ENCODE measurements at regions not wholly inside any gene's neighbourhood (a gene's known extent, or its start where the extent isn't known, plus 50 kb on each side); places are given as distances from the start of the nearest gene placed in this dataset.

- no peak overlapping the region for H2AFZ ChIP-seq (ENCODE audit: control insufficient read depth, low read length)
- H3K79me2 ChIP-seq (ENCODE audit: control insufficient read depth, insufficient read depth, low read length) = no peaks in the 10 kb centered on the region
- no peak overlapping the region for H3K9ac ChIP-seq (ENCODE audit: control insufficient read depth, extremely low read depth, insufficient read depth, low read length)
- H3K4me3 ChIP-seq (ENCODE audit: control insufficient read depth in 2 of 3, extremely low read depth in 1 of 3, insufficient read depth in 2 of 3, low read depth in 1 of 3, low read length in 3 of 3) = no peak overlapping the region
- H3K36me3 ChIP-seq (ENCODE audit: control insufficient read depth in 2 of 2, extremely low read depth in 1 of 2, insufficient read depth in 2 of 2, low read length in 2 of 2) = no peaks in the 10 kb centered on the region
- TF ChIP-seq CTCF (optimal IDR thresholded peaks at IDR 0.05 in 1 of 3, IDR thresholded peaks at IDR 0.05 in 1 of 3, conservative IDR thresholded peaks at IDR 0.05 in 1 of 3; ENCODE audit: extremely low read depth in 1 of 3, insufficient read depth in 2 of 3, low read length in 3 of 3) (no peak), EZH2 (IDR thresholded peaks at IDR 0.05; ENCODE audit: low read length) (no peak)
- H3K27ac ChIP-seq (ENCODE audit: control insufficient read depth, insufficient read depth, low read length) = no peak overlapping the region
- H3K4me1 ChIP-seq (ENCODE audit: control insufficient read depth, extremely low read depth, insufficient read depth, low read length) = no peaks in the 10 kb centered on the region
- H3K9me1 ChIP-seq (ENCODE audit: control insufficient read depth, extremely low read depth, insufficient read depth, low read length) = no peaks in the 10 kb centered on the region
- no peaks in the 10 kb centered on the region for H4K20me1 ChIP-seq (ENCODE audit: control insufficient read depth, extremely low read depth, insufficient read depth, low read length)
- FAIRE-seq (no peak), DNase-seq (ENCODE audit: low read depth, low spot score) (no peak)
- no peaks in the 10 kb centered on the region for H3K27me3 ChIP-seq (ENCODE audit: control insufficient read depth, extremely low read depth, insufficient read depth, low read length)
- dilution Hi-C loops (cut with MboI; ENCODE audit: extremely low pct_ligation_motif_present, low sequenced_read_pairs) = loop anchor here (25.0 kb wide), 1 partner anchor 111 kb away; no protein-coding TSS in a partner anchor
- H3K9me3 ChIP-seq (ENCODE audit: control insufficient read depth, low read depth, low read length) = peaks cover 3% of the 10 kb centered on the region
- H3K4me2 ChIP-seq (ENCODE audit: control insufficient read depth, extremely low read depth, insufficient read depth, low read depth, low read length) = no peak overlapping the region
Observed at GRCh38 chr7:86222806-86223205, 420.9 kb upstream of the GRM3 start.

DNA sequence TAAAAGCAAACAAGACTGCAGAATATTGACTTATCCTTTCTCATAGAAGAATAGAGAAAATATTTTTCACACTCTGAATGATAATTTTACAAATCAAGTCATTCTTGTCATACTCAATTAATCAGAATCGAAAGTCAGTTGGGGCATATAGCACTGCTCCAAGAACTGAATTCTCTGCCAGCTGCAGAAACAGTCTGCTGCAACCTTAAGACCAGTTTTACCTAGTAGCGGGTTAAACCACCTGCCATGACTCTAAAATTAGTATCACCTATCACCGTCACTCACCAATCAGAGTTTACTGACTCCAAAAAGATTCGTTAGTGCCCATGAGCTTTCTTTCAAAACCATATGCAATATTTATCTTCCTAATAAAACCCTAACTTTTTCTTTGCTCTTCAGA lies 429.0 kb upstream of the GRM3 start:
- Histone ChIP-seq H3K4me1 (ENCODE audit: control insufficient read depth, extremely low read depth, insufficient read depth, low read length) (no peaks in the 10 kb centered on the region), H3K27me3 (ENCODE audit: control insufficient read depth, extremely low read depth, insufficient read depth, low read length) (no peaks in the 10 kb centered on the region), H3K9ac (ENCODE audit: control insufficient read depth, extremely low read depth, insufficient read depth, low read length) (no peak overlapping the region), H3K27ac (ENCODE audit: control insufficient read depth, insufficient read depth, low read length) (no peak overlapping the region), H3K36me3 (ENCODE audit: control insufficient read depth in 2 of 2, extremely low read depth in 1 of 2, insufficient read depth in 2 of 2, low read length in 2 of 2) (no peaks in the 10 kb centered on the region), H3K79me2 (ENCODE audit: control insufficient read depth, insufficient read depth, low read length) (no peaks in the 10 kb centered on the region), H4K20me1 (ENCODE audit: control insufficient read depth, extremely low read depth, insufficient read depth, low read length) (no peaks in the 10 kb centered on the region), H3K4me3 (ENCODE audit: control insufficient read depth in 2 of 3, extremely low read depth in 1 of 3, insufficient read depth in 2 of 3, low read depth in 1 of 3, low read length in 3 of 3) (no peak overlapping the region), H3K9me1 (ENCODE audit: control insufficient read depth, extremely low read depth, insufficient read depth, low read length) (no peaks in the 10 kb centered on the region), H3K4me2 (ENCODE audit: control insufficient read depth, extremely low read depth, insufficient read depth, low read depth, low read length) (no peak overlapping the region), H2AFZ (ENCODE audit: control insufficient read depth, low read length) (no peak overlapping the region), H3K9me3 (ENCODE audit: control insufficient read depth, low read depth, low read length) (no peaks in the 10 kb centered on the region)
- DNase-seq (ENCODE audit: low read depth, low spot score) = no peak
- dilution Hi-C loops (cut with MboI; ENCODE audit: extremely low pct_ligation_motif_present, low sequenced_read_pairs) = loop anchor here (25.0 kb wide), 1 partner anchor 102 kb away; no protein-coding TSS in a partner anchor
- TF ChIP-seq CTCF (optimal IDR thresholded peaks at IDR 0.05 in 1 of 3, IDR thresholded peaks at IDR 0.05 in 1 of 3, conservative IDR thresholded peaks at IDR 0.05 in 1 of 3; ENCODE audit: extremely low read depth in 1 of 3, insufficient read depth in 2 of 3, low read length in 3 of 3) (no peak), EZH2 (IDR thresholded peaks at IDR 0.05; ENCODE audit: low read length) (no peak)
- no peak for FAIRE-seq

Data from keratinocyte (primary cell).